GM12875 (cell line): ENCODE measurements at regions not wholly inside any gene's neighbourhood (a gene's known extent, or its start where the extent isn't known, plus 50 kb on each side); places are given as distances from the start of the nearest gene placed in this dataset.

Source experiments
- H3K4me3 ChIP-seq: one replicate; pipeline ENCODE4 v1.5.1; 2011; ENCODE audit warnings: low read depth, low read length, control low read depth
- CTCF ChIP-seq: IDR thresholded peaks from 2 replicates; pipeline ENCODE4 v1.5.1; 2011; ENCODE audit warnings: low read depth, mild to moderate bottlenecking, control low read depth, inconsistent platforms, low read length, moderate library complexity, borderline replicate concordance; ENCODE audit not compliant: insufficient read depth

GRCh38 chr4:29553846-29554245 is 1166.3 kb upstream of the PCDH7 start:
- no peak for TF ChIP-seq CTCF
- no peak overlapping the region for H3K4me3 ChIP-seq

GRCh38 chr4:29558789-29559188 is 1161.4 kb upstream of the PCDH7 start:
- TF ChIP-seq CTCF, result no peak
- no peak overlapping the region for H3K4me3 ChIP-seq

GRCh38 chr4:29559286-29559685 is 1160.9 kb upstream of the PCDH7 start:
- no peak overlapping the region for H3K4me3 ChIP-seq
- no peak for TF ChIP-seq CTCF

GRCh38 chr4:29560452-29560851 is 1159.7 kb upstream of the PCDH7 start:
- H3K4me3 ChIP-seq, result no peak overlapping the region
- TF ChIP-seq CTCF, result no peak

- TF ChIP-seq CTCF, result no peak
- no peak overlapping the region for H3K4me3 ChIP-seq
Observed at GRCh38 chr4:29565256-29565655, 1154.9 kb upstream of the PCDH7 start.

- no peak for TF ChIP-seq CTCF
- no peak overlapping the region for H3K4me3 ChIP-seq
Observed at GRCh38 chr4:29566371-29566770, 1153.8 kb upstream of the PCDH7 start.

- H3K4me3 ChIP-seq, result no peak overlapping the region
- no peak for TF ChIP-seq CTCF
Observed at GRCh38 chr4:29571322-29571721, 1148.8 kb upstream of the PCDH7 start.
